NCI-H2196 (cell line): ENCODE measurements at regions not wholly inside any gene's neighbourhood (a gene's known extent, or its start where the extent isn't known, plus 50 kb on each side); places are given as distances from the start of the nearest gene placed in this dataset.

Experiments used
- DNase-seq: peaks from one replicate; lab custom pipeline; 2025; ENCODE audit not compliant: unreplicated experiment; lab: John Stamatoyannopoulos, UW

GRCh38 chr4:89438102-89438831 is 130.7 kb upstream of the GPRIN3 start:
- DNase-seq: no peak

DNA sequence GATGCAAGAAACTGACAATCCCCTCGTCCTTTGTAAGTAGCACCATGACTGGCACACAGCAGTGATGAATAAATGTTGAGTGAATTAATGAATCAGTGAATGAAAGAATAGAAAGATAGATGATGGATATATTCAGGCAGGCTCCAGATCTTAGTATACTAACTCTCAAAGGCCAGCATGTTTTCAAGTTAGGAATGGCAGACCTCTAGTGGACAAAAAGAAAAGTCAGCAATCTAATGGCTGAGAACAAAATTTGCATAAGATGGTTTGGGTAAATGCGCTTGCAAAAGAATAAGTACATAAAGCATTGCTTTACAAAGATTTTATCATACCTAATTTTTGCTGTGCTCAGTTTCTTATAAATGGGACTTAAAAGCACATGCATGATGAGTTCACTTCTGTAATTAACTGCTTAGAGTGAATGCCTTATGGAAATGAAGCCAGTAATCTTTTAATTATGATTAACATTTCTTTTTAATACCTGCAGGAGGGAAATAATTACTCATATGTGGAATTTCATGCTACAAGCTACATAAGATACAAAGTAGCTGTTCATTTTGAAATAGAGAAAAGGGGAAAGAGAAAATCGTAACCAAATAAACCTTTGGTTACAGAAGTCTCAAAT is 126.9 kb upstream of the GPRIN3 start:
- DNase-seq: peak; percentile 20

DNA sequence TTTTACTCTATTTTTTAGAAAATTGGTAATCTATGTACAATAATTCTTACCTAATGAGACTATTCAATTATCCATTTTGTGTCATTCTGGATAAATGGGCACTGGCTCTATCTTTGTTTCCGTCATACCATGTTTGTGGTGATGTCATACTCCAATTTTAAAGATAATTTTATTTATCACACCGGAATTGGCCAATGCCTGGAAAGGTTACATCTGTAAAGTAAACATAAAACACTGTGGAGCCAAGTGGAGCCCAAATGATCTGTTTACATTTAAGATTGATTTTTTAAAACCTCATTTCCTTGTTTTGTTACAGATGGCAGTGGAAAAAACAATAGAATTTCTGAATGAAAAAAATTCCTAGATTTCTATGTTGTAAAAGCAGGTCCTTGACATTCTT is 120.2 kb upstream of the GPRIN3 start:
- DNase-seq: no peak

DNA sequence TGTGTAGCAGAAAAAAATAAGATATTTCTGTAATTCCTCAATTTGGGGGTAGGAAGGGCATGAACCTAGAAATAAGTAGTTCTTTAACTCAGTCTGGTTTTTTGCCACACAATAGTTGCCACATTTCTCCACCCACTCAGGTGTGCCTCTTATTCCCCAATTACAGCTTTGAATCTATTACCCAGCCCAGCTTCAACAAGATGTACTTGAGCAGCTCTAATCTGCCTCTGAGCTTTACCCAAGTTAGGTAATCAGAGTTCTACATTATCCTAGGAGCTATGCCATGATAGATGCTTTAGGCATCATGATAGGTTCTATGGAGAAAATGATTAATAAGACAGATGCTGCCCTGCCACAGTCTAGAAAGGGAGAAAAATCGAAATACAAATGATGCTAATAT is 117.4 kb upstream of the GPRIN3 start:
- DNase-seq: no peak

DNA sequence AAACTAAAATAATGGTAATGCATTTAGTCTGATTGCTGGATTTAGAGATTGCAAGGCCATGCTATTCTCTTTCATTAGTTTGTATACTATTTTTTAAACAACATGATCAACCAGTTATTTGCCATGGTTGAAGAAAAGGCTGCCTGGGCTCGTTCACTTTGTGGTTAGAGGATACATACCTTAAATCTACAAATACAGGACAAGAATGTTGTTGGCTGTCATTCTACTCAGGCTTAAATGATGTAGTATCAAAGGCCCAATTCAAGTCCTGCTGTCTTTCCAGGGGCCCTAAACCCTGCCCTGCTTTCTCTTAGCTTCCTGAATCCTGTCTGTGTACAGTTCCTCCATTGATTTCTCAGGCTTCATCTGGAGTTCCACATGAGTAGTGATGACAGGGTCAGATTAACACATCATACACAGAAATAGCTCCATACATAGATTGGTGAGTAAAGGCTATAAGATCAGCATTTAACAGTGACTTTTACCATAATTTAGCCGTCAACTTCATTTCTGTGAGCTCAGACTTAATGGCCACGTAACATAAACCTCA is 114.9 kb upstream of the GPRIN3 start:
- DNase-seq: no peak

- no peak for DNase-seq
Observed at GRCh38 chr4:89420507-89420906, 112.9 kb upstream of the GPRIN3 start.

DNA sequence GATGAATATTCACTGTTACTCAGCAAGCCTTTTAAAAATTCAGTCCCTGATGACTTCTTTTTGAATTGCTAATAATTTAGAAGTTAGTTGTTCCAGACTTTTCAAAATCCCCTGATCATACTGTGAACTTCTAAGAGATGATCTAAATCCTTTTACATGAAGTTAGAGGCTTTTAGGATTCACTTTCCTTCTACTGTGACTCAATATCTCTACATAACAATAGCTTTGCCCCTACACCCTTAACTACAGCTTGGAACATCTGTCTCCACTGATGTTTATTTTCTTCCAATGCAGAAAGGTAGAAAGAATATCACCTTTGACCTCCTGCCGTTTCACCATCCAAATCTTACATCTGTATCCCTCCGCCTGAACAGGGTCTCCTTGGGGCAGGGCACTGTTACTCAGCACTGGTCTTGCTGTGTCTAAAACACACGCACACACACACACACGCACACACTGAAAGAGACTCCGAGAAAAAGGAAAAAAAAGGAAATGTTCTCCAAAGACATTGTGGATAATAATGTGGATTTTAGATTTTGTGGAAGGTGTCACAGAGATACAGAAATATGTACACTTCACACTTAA is 111.6 kb upstream of the GPRIN3 start:
- no peak for DNase-seq

- DNase-seq: no peak
Observed at GRCh38 chr4:89416960-89417359, 109.4 kb upstream of the GPRIN3 start.

DNA sequence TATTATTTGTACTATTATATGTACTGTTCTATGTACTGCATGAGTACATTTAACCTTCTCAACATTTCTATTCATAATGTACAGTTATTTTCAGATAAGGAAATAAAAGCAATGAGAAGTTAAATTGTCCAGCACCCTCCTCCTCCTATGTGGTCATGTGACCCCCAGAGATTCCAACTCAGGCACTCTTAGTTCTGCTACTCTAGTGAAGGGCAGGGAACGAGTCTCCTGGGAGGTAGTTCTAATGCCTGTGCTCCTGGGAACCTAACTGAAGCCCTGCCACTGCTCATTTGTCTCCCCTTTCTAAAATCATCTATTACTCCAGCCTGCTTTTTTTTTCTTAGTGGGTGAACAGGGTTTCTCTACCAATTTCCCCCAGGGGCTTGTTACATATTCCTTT is 105.9 kb upstream of the GPRIN3 start:
- no peak for DNase-seq

DNA sequence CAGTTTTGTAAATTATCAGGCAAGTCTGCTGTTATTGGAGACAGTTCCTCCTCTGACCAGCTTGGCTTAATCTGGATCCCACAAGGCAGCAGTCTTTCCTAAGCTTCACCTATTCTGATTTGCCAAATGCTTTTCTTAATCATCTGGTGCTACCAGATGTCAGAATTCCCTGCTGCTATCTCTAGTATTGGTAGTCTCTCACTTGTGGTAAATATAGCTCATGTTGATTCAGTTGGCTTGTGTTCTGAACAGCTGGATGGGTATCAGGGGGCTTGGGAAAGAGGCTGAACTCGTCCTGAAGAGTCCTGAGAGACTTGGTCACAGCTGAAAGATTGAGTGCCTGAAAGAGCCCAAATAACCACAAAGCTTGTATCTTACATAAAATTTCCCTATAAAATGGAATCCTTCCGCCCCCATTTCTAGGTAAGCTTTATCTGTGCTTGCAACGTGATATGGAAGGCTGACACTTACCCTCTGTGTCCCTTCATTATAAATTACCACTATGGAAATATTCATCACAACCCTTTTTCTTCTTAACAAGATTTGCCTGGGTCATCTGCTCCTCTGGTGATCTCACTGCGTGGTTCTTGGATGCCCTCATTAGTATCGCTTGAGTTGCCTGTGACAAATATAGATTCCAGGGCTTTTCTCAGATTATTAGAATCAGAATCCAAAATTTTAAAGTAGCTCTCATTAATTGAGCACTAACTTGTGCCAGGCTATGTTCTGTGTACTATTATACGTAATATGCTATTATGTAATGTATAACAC is 104.1 kb upstream of the GPRIN3 start:
- DNase-seq: no peak

DNA sequence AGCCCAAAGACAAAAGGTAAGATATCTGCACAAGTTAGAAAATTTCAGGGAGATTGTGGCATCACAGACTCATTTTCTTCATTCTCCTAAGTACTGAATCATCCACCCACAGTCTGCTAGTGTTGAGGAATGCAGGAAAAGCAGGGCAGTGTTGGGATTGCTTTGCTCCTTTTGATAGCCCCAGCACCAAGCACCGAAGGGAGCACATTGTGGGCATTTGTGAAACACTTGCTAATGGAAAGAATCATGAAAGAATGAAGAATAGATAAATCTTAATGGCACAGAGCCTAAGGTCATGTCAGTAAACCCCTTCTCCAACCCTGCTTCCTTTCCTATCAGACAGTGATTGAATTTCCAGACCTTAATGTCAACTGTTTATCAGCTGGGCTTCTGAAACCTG is 103.1 kb upstream of the GPRIN3 start:
- no peak for DNase-seq

GRCh38 chr4:89404530-89404929 is 96.9 kb upstream of the GPRIN3 start:
- no peak for DNase-seq

- no peak for DNase-seq
Observed at GRCh38 chr4:89403826-89404225, 96.2 kb upstream of the GPRIN3 start.

DNA sequence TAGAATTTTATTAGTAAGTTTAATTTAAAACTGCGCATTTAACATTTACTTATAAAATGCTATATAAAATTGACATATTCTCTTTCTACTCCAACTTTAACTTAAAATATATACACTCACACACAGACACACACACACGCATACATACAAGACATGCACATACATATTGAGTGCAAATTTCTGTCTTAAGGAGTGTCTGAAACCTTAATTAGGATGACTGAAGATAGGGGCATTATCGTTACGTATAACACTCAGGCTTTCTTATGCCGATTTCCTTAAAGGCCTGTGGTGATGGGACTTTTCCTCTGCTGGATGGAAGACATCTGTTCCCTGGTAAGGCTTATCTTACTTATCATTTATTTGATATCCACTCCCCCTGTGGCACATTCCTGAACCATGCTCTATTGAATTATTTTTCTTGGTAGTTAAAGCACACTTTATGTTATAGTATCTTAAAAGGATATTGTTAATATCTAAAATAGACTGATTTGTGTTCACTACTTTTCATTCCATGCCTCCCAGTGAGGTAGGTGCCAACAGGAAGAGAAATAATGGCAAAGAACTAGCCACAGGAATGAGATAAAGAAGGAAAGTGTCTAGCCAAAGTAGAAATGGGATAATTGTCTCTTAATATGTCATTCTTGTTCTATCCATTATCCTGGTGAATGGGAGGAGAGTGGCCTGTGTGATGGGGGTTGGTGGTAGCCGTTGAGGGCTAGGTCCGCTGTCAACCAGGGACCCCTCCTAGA is 92.9 kb upstream of the GPRIN3 start:
- no peak for DNase-seq

DNA sequence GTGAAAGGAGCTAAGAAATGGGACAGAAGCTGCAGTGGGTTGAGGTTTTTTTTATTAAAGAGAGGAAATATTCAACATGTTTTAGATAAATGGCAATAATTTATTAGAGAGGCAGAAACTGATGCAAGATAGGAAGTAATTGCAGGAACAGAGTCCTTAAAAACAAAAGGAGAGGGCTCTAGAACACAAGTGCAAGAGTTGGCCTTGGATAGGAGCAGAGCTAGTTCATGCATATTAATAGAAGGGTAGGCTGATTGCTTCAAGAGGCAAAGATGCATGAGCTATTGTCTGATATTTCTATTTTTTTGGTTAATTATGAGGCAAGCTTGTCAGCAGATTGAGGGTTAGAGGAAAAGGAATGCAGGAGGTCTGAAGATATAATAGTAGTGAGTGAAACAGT is 91.0 kb upstream of the GPRIN3 start:
- DNase-seq: no peak

DNA sequence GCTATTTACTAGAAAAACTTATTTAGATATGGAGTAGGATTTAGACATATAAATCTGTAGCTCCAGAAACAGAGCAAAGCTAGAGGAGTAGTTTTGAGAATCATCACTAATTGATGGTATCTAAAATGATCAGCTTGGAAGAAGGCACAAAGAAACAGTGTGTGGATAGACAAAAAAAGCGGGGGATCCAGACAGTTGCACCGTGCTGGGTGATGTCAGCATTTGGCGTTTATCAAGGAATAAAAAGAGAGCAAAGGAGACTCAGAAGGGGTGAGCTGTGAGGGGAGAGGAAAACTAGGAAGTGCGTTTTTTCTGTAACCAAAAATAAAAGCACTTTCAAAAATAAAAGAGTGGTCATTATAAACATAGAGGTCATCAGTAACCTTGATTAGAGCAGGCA is 90.5 kb upstream of the GPRIN3 start:
- DNase-seq: no peak

DNA sequence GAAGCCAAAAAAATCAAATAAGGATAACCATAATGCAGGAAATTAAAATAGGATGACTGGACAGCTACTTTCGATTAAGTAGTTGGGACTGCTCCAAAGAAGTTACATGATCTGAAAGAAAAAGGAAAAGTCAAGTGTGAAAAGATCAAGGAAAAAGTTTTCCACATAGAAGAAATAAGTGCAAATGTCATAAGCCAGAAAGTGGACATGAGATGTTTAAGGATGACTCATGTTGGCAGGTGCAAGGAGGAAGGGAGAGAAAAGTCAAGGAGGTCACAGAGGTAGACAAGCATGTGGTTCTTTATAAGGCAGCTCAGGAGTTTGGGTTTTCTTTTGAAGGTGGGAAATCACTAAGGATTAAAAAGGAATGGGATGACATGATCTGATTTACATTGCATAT is 89.8 kb upstream of the GPRIN3 start:
- no peak for DNase-seq

GRCh38 chr4:89382439-89382838 is 74.8 kb upstream of the GPRIN3 start:
- no peak for DNase-seq

- DNase-seq: no peak
Observed at GRCh38 chr4:89380980-89381379, 73.4 kb upstream of the GPRIN3 start.

DNA sequence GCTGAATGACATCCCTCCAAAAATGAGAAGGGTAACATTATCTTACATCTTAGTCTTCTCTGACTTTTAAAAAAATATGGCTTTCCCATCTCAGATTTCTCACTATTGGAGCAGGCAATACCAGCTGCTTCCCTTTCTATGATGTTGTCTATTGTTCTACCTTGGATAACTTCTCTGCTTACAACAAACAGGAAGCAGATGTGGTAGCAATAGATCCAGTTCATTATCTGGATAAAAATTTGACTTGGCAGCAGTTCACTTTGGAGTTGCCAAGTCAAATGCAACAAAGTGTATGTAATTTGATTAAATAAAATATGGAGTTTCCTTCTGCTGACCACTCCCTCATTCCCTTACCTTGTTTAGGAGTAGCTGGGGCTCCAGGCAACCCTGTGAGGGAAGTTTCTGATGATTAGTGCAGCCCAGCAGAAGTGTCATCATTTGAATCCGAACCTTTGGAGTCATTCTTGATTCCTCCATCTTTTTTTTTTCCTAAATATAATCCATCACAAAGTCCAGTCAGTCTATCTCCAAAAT is 72.0 kb upstream of the GPRIN3 start:
- peak; percentile 52 for DNase-seq

- DNase-seq: no peak
Observed at GRCh38 chr4:89373394-89373793, 65.8 kb upstream of the GPRIN3 start.
